ENCODE measurements at regions not wholly inside any gene's neighbourhood (a gene's known extent, or its start where the extent isn't known, plus 50 kb on each side); places are given as distances from the start of the nearest gene placed in this dataset.

DNA sequence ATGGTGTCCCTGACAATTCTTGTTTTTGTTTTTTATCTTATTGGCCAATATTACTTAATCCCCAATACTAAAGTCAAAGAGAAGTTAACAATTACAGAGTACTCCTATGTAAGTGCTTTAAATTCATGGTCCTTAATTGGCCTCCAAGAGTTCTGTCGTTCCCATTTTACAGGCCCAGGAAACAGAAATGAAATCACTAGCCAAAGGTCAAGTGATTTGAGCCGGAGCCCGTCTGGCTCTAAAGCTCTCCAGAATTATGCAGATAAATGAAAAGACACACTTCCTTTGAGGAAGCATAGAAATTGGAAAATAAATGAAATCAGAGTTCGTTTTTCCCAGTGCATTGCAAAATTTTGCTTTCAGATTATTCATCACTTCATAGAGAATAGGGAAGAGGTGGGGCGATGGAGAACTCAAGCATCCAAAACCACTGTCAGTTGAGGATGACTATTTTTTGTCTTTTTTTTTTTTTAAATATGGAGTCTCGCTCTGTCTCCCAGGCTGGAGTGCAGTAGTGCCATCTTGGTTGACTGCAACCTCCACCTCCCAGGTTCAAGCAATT is 78.5 kb downstream of the MAP1LC3B2 start:
- peaks cover 6% of the 10 kb centered on the region for H3K4me1 Mint-ChIP-seq (ENCODE audit: low read depth, unreplicated experiment)
- TF ChIP-seq, protein P1, sequence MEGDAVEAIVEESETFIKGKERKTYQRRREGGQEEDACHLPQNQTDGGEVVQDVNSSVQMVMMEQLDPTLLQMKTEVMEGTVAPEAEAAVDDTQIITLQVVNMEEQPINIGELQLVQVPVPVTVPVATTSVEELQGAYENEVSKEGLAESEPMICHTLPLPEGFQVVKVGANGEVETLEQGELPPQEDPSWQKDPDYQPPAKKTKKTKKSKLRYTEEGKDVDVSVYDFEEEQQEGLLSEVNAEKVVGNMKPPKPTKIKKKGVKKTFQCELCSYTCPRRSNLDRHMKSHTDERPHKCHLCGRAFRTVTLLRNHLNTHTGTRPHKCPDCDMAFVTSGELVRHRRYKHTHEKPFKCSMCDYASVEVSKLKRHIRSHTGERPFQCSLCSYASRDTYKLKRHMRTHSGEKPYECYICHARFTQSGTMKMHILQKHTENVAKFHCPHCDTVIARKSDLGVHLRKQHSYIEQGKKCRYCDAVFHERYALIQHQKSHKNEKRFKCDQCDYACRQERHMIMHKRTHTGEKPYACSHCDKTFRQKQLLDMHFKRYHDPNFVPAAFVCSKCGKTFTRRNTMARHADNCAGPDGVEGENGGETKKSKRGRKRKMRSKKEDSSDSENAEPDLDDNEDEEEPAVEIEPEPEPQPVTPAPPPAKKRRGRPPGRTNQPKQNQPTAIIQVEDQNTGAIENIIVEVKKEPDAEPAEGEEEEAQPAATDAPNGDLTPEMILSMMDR (IDR thresholded peaks at IDR 0.05; ENCODE audit: partially characterized antibody, unreplicated experiment) = no peak
- no peak for DNase-seq
- no peak overlapping the region for H3K4me3 Mint-ChIP-seq (ENCODE audit: unreplicated experiment)
- H3K27ac Mint-ChIP-seq (ENCODE audit: unreplicated experiment) = no peak overlapping the region
- no peaks in the 10 kb centered on the region for H3K27me3 Mint-ChIP-seq (ENCODE audit: unreplicated experiment)
- peaks cover 5% of the 10 kb centered on the region for H3K9me3 Mint-ChIP-seq (ENCODE audit: unreplicated experiment)
- no peaks in the 10 kb centered on the region for H3K36me3 Mint-ChIP-seq (ENCODE audit: unreplicated experiment)

DNA sequence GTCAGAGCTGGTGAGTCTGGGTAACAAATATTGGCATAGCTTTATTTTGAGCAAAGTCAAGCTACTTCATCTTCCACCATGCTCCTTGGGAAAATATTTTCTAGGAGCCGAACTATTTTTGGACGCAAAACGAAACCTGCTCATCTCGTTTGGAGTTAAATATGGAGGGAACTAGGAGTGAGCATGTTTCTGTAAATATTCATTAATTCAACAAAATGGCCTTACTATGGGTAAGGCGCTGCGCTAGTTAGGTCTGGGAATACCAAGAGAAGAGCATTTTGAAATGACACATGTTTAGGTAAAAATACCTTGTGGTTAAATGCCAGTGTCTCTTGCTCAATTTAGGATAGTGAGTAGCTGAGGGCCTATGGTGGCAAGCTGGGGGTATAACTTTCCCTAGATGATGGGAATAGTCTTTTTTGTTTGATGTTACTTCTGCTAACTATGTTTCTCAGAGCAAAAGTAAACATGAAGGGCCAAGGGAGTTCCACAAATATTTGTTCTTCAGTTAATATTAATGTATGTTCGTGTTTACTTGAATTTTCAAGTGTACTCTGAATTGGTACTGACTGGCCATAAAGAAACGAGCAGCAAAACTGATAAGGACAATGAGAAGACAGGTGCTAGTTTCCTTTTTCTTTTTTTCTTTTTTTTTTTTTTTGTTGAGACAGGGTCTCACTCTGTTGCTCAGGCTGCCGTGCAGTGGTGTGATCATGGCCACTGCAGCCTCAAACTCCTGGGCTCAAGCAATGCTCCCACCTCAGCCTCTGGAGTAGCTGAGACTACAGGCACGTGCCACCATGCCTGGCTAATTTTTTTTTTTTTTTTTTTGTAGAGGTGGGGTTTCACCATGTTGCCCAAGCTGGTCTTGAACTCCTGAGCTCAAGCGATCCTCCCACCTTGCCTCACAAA is 77.7 kb downstream of the MAP1LC3B2 start:
- Mint-ChIP-seq H3K4me3 (ENCODE audit: unreplicated experiment) (no peak overlapping the region), H3K9me3 (ENCODE audit: unreplicated experiment) (peaks cover 5% of the 10 kb centered on the region), H3K36me3 (ENCODE audit: unreplicated experiment) (no peaks in the 10 kb centered on the region), H3K27me3 (ENCODE audit: unreplicated experiment) (no peaks in the 10 kb centered on the region), H3K27ac (ENCODE audit: unreplicated experiment) (no peak overlapping the region), H3K4me1 (ENCODE audit: low read depth, unreplicated experiment) (peaks cover 6% of the 10 kb centered on the region)
- TF ChIP-seq, protein P1 (IDR thresholded peaks at IDR 0.05; ENCODE audit: partially characterized antibody, unreplicated experiment) = no peak
- no peak for DNase-seq

DNA sequence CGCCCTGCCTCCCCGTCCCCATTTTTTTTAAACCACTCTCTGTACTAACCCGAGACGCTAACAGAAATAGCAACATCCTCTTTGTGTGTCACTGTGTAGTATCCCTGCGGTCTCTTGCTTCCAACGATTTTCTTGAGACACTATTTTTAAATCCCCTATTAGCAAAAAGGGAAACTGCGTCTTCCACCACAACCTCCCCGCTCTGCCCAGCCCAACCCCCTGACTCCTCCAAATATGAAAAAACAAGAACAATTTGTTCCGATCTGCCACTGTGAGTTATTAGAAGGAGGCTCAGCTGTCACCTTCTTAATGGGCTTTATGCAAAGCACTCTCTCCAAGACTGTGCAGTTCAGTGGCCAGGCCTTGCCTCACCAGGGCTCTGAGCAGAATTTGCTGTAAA is 76.3 kb downstream of the MAP1LC3B2 start:
- TF ChIP-seq, protein P1 (IDR thresholded peaks at IDR 0.05; ENCODE audit: partially characterized antibody, unreplicated experiment) = no peak
- Mint-ChIP-seq H3K27me3 (ENCODE audit: unreplicated experiment) (no peaks in the 10 kb centered on the region), H3K27ac (ENCODE audit: unreplicated experiment) (no peak overlapping the region), H3K9me3 (ENCODE audit: unreplicated experiment) (peaks cover 5% of the 10 kb centered on the region), H3K4me3 (ENCODE audit: unreplicated experiment) (no peak overlapping the region), H3K36me3 (ENCODE audit: unreplicated experiment) (no peaks in the 10 kb centered on the region), H3K4me1 (ENCODE audit: low read depth, unreplicated experiment) (peaks cover 12% of the 10 kb centered on the region)
- DNase-seq = no peak

DNA sequence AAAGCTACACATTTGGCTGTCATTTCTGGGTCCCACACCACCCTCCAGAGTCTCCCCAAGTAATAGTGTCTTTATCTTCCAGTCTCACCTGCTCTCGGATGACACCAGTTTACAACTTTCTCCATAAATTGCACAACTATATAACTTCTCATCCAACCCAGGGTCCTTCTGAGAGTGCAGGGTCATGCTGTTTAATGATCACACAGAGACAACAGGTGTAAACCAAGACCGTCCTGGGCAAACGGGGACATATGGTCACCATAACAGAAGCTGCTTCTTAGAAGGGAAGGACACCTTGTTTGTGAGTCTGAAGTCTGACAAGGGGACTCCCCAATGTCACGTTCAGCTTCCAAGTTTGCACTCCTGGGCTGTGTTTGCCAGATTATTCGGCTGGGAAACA is 74.3 kb downstream of the MAP1LC3B2 start:
- H3K4me3 Mint-ChIP-seq (ENCODE audit: unreplicated experiment) = no peak overlapping the region
- no peaks in the 10 kb centered on the region for H3K27me3 Mint-ChIP-seq (ENCODE audit: unreplicated experiment)
- H3K27ac Mint-ChIP-seq (ENCODE audit: unreplicated experiment) = no peak overlapping the region
- DNase-seq = no peak
- peaks cover 13% of the 10 kb centered on the region for H3K4me1 Mint-ChIP-seq (ENCODE audit: low read depth, unreplicated experiment)
- no peaks in the 10 kb centered on the region for H3K36me3 Mint-ChIP-seq (ENCODE audit: unreplicated experiment)
- TF ChIP-seq, protein P1 (IDR thresholded peaks at IDR 0.05; ENCODE audit: partially characterized antibody, unreplicated experiment) = no peak
- H3K9me3 Mint-ChIP-seq (ENCODE audit: unreplicated experiment) = peaks cover 5% of the 10 kb centered on the region

DNA sequence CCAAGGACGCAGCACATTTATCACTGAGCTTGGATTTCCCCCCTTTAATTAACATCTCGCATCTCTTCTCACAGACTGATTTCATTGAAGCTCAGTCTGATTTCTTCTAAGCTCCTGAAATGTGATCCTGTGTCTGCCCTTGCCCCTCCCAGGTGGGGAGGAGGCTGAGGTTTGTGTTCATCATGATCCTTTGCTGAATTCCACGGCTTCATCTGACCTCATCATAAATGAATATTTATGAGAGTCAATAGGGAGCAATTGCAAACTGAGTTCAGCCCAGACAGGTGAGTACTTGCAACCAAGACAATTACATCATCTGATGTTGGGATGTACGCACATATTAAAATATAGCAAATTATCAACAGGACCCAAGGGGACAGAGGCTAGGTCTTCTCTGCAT is 72.4 kb downstream of the MAP1LC3B2 start:
- TF ChIP-seq, protein P1 (IDR thresholded peaks at IDR 0.05; ENCODE audit: partially characterized antibody, unreplicated experiment) = no peak
- no peaks in the 10 kb centered on the region for H3K36me3 Mint-ChIP-seq (ENCODE audit: unreplicated experiment)
- DNase-seq = no peak
- no peak overlapping the region for H3K27ac Mint-ChIP-seq (ENCODE audit: unreplicated experiment)
- peaks cover 5% of the 10 kb centered on the region for H3K9me3 Mint-ChIP-seq (ENCODE audit: unreplicated experiment)
- H3K4me1 Mint-ChIP-seq (ENCODE audit: low read depth, unreplicated experiment) = peaks cover 13% of the 10 kb centered on the region
- no peaks in the 10 kb centered on the region for H3K27me3 Mint-ChIP-seq (ENCODE audit: unreplicated experiment)
- H3K4me3 Mint-ChIP-seq (ENCODE audit: unreplicated experiment) = no peak overlapping the region
